ENCODE measurements at regions not wholly inside any gene's neighbourhood (a gene's known extent, or its start where the extent isn't known, plus 50 kb on each side); places are given as distances from the start of the nearest gene placed in this dataset.
A peak's percentile ranks its signal among the peaks of the same experiment; 100 is the strongest.

- TF ChIP-seq ZNF232 (CRISPR knock-in tag; IDR thresholded peaks at IDR 0.05): no peak
- TF ChIP-seq ZNF449 (CRISPR knock-in tag; IDR thresholded peaks at IDR 0.05): peak; percentile 3; the same call in 1 of the 2 replicates
- no peak for TF ChIP-seq ATF1 (CRISPR knock-in tag; IDR thresholded peaks at IDR 0.05)
- TF ChIP-seq ATF1 (tag; IDR thresholded peaks at IDR 0.05): no peak
- no peak for TF ChIP-seq CBFA2T3 (IDR thresholded peaks at IDR 0.05)
- TF ChIP-seq ZBTB12 (CRISPR knock-in tag; IDR thresholded peaks at IDR 0.05): peak; percentile 15; the same call in 1 of the 2 replicates
- no peak for TF ChIP-seq CCAR2 (IDR thresholded peaks at IDR 0.05; ENCODE audit: low read depth, low read length)
- TF ChIP-seq RBM17 (IDR thresholded peaks at IDR 0.05; ENCODE audit: borderline replicate concordance, low read depth, low read length): no peak
- TF ChIP-seq ZFP91 (CRISPR knock-in tag; IDR thresholded peaks at IDR 0.05): no peak
- TF ChIP-seq C11orf30 (IDR thresholded peaks at IDR 0.05; ENCODE audit: low read depth): no peak
- TF ChIP-seq CREM (IDR thresholded peaks at IDR 0.05; ENCODE audit: low read depth): no peak
- peak; percentile 81; the same call in 1 of the 2 replicates for TF ChIP-seq HSF4 (CRISPR knock-in tag; IDR thresholded peaks at IDR 0.05; ENCODE audit: borderline replicate concordance)
- TF ChIP-seq ZKSCAN8 (CRISPR knock-in tag; IDR thresholded peaks at IDR 0.05): no peak
- 0 out of 2 replicates have a peak, but pooled peaks have one; percentile 32 for TF ChIP-seq ZFX (CRISPR knock-in tag; IDR thresholded peaks at IDR 0.05)
- no peak for TF ChIP-seq NELFE (IDR thresholded peaks at IDR 0.05; ENCODE audit: insufficient read depth, insufficient read length)
- TF ChIP-seq ZNF134 (CRISPR knock-in tag; conservative IDR thresholded peaks at IDR 0.05): no peak
- TF ChIP-seq ZNF398 (CRISPR knock-in tag; IDR thresholded peaks at IDR 0.05): no peak
- TF ChIP-seq NCOA4 (IDR thresholded peaks at IDR 0.05; ENCODE audit: partially characterized antibody): no peak
- 0 out of 2 replicates have a peak, but pooled peaks have one; percentile 7 for TF ChIP-seq RNF2 (IDR thresholded peaks at IDR 0.05)
- TF ChIP-seq ATF4 (CRISPR knock-in tag; IDR thresholded peaks at IDR 0.05): 0 out of 2 replicates have a peak, but pooled peaks have one; percentile 45
- TF ChIP-seq FIP1L1 (IDR thresholded peaks at IDR 0.05; ENCODE audit: low read depth, low read length, poor library complexity, severe bottlenecking): no peak
- TF ChIP-seq HMGN3 (IDR thresholded peaks at IDR 0.05; ENCODE audit: borderline replicate concordance, extremely low read depth, insufficient read length, low read depth, low read length): no peak
- no peak for TF ChIP-seq SMC3 (conservative IDR thresholded peaks at IDR 0.05; ENCODE audit: insufficient read depth, low read depth, low read length)
Observed at GRCh38 chr6:43909474-43910148, 139.6 kb downstream of the VEGFA start (continued).

Measured in K562 (cell line).